ENCODE measurements at regions not wholly inside any gene's neighbourhood (a gene's known extent, or its start where the extent isn't known, plus 50 kb on each side); places are given as distances from the start of the nearest gene placed in this dataset.

DNA sequence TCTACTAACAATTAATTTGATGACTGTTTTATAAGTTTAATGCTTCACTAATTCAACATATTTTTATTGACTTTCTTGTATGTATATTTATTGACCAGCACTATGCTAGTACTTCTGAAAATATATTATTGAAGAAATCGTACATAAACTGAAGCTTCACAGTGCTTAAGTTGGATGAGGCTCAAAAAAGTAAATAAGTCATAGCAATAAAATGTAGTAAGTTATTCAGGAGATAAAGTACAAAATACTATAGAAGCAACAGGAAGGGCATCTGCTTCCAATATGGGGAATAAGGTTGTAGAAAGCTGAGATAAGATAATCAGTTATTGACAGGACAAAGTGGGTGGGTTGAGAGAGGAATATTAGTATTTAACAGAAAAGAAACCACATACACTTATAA lies 944.9 kb upstream of the MIR17HG start:
- DNase-seq (ENCODE audit: low read depth) = no peak

DNA sequence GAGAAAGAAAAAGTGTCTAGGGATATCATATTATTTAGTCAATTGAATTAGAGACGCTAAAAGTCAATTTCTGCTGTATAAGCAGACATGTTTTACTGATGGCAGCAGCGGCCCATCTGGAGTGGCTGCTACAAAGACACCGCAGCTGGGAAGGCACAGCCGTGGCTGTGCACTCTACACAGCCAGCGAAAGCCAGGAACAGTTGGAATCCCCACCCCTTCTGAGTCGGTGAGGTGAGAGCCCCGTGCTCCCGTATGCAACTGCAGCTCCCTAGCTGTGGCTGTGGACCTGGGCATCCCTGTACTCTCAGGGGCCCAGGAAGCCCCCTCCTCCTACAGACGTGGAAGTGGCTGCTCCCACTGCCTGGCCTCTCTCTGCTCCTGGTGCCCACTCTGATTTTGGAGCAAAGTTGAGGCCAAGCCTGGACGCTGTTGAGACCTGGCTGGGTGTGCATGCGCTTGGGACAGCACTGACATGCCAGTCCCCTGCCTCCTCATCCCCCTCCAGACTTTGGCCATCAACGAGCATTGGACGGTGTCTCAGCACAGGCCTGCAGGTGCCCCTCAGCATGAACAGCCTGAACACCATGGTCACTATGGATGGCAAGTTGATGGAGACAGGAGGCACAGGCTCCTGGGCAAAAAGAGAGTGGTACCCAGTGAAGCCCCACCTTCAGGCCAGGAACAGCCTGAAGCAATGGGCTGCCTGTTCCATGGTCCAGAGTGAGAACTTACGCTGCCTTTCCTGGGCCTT lies 944.0 kb upstream of the MIR17HG start:
- no peak for DNase-seq (ENCODE audit: low read depth)

DNA sequence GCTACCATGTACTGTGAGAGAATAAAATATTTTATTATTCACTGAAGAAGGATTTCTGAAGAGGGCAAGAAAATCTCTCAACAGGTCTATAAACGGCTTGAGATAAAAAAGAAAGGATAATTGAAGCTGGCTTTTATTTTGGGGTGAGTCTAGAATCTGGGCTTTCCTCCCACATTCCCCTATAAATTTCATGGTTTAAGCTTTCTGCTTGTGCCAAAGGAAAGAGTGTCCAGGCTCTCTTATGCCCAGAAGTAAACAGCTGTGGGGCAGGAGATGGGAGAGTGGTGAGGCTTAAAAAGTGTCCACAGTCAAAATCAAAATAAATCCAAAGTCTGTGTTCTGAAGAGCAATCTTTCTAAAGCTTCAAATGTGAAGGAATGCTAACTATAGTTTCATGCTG lies 942.2 kb upstream of the MIR17HG start:
- DNase-seq (ENCODE audit: low read depth) = no peak

DNA sequence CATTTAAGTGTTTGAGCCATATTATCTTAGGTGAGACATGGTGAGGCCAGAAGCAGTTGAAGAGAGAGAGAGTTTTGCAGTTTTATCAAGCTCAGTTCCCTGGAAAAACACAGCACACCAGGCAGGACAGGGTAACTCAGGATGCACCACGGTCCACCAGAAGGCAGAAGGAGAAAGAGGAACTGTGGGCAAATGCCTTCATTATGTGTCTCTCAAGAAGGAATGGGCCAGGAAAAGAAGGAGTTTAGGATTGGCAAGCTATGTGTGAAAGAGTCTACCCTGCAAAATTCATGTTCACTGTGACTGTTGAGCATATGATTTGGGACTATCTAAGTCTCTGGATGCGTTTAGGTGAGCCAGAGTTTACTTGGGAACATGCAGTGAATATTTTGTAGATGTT lies 934.5 kb upstream of the MIR17HG start:
- DNase-seq (ENCODE audit: low read depth) = no peak

DNA sequence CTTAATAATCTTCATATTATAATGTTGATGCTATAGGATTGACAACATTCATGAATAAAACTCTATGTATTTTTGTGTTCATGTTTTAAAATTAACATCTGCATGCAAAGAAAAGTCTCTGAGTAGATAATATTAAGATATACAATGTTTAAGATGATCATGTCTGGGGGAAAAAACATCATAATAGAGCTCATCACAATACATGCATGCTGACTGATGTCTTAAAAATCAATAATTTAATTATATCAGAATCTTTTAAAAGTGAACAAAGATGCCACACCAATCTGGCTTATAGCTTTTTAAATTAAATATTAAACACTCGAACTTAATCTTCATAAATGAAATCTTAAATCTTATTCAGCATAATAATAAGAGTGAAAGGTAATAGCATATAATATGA lies 933.9 kb upstream of the MIR17HG start:
- DNase-seq (ENCODE audit: low read depth) = no peak

DNA sequence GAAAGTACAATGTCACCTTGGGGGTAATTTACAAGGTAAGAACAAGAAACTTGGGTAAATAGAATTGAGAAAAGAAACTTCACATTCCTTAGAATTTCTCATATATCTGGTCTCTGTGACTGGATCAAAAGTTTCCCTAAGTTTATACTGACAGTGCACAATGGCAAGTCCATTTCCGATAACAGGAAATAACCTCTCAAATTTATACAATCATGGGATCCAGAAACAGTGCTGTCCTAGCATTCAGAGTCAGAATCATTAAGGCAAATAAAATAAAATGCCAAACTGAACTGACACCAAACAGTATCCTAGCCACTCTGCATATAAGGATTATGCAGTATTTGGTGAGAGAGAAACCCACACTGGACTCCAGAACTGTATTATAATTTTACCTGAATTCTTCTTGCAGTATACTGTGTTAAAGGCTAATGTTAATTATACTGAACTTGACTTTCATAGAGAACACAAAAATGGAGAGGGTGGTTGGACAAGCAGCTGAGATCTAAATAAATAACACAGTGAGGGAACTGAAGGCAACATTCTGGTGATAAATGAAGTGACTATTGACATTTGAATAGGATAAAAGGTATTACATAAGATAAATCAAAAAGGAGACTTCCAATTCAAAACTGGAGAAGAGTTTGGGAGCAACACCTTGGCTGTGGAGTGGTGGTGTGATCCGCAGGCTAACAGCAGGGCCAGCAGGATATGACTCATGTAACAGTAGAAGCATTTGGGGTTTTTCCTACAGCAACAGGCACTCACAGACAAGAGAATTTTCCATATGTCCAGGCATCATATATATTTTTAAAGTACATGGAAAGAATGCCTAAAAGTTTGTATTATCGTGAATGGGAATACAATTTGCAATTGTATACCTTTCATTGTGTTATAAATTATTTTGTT lies 932.5 kb upstream of the MIR17HG start:
- peak; percentile 71 for DNase-seq (ENCODE audit: low read depth)

DNA sequence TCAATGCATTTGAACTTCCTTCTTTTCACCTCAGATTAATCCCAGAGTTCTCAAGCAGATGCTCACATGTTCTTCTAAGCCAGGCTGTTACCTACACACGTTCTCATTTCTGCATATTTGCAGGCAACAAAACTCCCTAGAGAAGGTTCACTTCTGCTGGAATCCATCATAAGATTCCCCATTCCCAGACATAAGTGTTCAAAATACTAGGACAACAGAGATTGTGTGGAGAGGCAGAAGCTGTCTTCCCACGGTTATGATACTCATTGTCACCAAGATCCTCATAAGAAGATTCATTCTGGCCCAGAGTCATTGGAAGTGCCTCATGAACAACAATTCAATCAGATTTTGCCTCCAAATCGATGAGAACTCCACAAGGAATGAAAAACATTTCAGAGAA lies 931.6 kb upstream of the MIR17HG start:
- no peak for DNase-seq (ENCODE audit: low read depth)

DNA sequence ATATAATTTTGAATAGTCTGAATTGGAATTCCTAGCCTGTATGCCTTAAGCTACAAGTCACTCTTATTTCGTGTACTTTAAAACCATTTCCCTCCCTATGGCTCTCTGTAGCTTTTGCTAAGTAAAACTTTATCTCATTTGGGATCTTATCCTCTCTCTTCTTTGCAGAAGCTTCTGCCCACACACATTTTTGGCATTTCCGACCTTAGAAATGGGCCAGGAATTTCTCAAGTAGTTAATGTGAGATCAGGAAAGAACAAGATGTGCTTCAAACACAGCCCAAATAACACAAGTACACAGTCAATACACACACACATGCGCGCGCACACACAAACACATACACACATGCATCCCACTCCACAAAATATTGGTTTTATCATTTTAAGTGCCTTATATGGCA lies 931.0 kb upstream of the MIR17HG start:
- DNase-seq (ENCODE audit: low read depth) = peak; percentile 86

DNA sequence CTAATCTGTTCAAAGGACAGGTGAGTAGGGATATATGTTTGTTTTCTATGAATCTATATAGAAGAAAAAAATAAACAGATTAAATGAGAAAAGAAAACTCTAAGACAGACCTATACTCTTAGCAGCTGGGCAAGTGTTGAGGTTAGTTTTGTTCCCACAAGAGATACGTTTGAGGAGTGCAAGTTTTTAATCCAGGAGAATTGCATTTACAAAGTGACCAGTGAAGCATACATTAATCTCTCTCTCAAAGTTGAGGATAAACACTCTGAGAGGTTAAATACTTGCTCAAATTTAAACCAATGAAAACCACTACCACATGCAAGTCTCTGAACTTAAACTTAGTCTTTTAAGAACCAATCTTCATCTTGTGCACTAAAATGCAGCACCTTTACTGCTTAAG lies 930.5 kb upstream of the MIR17HG start:
- no peak for DNase-seq (ENCODE audit: low read depth)

DNA sequence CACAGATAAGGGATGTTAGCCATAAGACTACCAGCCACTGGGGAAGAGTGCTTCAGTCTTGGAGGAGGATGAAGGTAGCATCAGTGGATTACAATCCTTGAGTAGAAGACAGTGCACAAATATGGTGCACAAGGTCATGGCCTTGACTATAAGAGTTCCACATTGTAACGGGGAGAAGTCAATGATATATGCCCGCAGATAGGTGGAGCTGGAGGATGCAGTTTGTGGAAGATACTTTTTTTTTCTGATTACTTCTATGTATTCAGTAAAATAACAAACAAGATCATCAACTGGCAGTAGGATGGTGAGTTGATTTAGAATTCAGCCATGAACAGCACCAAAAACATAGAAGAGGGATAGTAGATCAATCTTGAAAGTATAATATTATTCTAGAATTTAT lies 926.8 kb upstream of the MIR17HG start:
- no peak for DNase-seq (ENCODE audit: low read depth)

DNA sequence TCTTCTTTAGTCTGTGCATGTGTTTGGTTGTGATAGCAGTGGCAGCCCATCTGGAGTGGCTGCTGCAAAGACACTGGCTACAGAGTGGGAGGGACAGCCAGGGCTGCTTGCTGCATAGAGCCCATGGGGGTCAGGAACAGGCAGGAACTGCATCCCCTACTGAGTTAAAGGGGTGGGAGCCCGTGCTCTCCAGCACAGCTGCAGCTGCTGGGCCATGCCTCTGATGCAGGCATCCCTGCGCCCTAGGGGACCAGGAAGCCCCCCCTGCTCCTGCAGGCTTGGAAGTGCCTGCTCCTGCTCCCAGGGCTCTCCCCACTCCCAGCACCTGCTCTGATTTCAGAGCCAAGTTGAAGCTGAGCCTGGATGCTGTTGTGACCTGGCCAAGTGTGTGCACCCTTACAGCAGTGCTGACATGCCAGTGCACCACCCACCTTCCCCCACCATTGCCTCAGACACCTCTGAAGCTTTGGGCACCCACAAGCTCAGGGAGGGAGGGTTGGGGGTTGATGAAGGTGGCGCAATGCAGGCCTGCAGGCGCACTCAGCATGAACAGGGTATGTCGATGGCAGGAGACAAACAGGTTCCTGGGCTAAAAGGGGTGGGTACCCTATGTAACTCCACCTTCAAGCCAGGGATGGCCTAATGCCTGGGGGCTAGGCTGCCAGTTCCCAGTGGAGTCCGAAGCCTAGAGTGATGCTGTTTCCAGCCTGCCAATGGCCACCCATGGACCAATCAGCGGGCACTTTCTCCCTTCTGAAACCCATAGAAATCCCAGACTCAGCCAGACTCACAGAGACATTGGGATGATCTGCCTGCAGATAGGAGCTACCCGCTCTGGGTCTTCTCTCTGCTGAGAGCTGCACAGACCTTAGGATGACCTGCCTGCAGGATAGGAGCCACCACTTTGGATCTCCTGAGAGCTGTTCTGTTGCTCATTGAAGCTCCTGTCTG lies 919.9 kb upstream of the MIR17HG start:
- DNase-seq (ENCODE audit: low read depth) = no peak

DNA sequence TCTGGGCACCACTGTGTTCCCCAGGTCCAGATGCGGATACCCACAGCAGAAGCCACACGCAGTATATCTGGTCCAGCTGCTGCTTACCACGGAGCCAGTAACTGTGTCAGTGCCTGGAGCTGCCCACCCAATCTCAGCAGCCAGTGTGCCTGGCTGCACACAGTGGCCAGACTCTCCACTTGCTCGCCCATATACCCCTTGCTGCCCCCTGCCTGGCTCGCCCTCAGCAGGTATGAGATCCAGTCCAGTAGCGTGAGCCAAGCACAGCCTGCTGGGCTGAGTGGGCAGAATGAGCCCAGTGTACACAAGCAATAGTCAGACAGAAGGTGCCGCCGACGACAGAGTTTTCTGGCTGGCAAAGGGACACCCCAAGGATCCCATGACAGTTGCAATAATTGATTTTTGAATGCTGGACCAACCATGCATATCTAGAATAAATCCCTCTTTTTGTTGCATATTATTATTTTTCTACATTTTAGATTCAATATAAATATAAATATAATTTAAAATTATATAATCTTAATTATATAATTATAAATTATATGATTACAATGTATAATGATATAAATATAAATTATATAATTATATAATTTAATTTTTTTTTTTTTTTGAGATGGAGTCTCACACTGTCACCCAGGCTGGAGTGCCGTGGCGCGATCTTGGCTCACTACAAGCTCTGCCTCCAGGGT lies 918.8 kb upstream of the MIR17HG start:
- DNase-seq (ENCODE audit: low read depth) = no peak

DNA sequence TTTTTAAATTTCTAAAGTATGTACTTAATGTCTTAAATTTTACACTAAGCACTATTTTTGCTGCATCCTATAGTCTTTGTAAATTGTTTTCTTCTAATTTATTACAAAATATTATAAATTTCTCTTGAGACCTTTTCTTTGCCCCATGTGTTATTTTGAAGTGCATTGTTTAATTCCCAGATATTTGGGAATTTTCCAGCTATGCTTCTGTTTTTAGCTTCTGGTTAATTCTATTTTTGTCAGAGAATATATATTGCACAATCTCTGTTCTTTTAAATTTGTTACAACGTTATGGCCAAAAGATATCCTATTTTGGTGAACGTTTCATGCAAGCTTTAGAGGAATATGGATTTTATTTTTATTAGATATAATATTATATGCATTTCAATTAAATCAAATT lies 917.4 kb upstream of the MIR17HG start:
- no peak for DNase-seq (ENCODE audit: low read depth)

DNA sequence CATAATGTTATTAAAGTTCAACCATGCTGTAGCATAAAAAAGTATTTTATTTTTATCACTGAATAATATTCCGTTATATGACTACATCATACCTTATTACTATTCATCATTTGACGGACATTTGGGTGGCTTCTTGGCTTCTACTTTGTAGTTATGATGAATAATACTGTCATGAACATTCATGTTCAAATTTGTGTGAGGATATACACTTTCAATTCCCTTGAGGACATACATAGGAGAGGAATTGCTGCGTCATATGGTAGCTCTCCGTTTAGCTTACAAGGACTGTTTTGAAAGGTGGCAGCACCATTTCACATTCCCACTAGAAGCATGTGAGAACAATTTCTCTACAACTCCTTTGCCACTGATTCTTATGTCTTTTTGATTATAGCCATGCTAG lies 910.8 kb upstream of the MIR17HG start:
- no peak for DNase-seq (ENCODE audit: low read depth)

DNA sequence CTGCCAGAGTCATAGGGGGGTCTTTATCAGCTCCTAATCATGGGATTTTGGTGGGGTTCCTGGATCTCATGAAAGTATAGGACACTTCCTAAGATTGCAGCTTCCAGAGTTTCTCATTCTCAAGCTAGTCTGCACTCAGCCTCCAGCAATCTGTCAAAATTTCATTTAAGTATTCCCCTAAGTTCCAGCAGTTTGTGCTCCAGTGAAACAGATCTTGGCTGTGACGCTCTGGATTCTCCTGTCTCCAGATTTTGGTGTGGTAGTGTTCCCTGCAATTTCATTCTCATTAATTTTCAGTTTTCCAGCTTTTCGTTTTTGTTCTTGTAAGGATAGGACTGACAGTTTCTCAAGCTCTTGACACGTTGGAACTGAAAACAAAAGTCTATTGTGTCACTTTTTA lies 908.9 kb upstream of the MIR17HG start:
- no peak for DNase-seq (ENCODE audit: low read depth)

DNA sequence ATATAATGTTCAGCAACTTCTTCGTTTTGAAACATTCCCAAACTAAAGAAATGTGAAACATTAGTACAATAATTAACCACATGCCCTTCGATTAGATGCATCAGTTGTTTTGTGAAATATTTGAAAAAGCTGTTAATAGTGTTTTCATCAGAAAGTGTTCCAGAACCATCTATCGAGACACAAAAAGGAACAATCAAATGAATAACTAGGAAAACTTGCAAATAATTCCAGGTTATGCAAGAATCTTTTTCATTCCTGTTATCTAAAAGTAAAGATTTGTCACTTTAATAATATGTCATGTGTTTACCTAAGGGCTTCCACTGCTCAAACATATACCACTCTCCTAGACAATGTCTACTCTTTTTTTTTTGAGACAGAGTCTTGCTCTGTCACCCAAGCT lies 904.2 kb upstream of the MIR17HG start:
- no peak for DNase-seq (ENCODE audit: low read depth)

DNA sequence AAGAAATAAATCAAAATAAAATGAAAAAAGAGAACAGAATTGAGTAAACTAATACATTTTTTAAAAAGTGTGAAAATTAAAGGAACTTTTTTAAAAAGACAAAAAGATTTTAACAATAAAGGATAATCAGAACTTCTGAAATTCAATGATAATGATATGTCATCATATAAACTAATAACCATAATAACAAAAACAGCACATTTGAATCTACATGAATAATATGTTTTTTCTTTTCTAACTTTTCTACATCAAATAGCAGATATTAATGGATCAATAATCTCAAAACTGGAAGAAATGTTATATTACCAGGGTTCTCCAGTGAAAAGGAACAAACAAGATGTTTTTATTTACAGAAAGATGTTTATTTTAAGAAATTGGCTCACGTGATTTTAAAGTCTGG lies 903.3 kb upstream of the MIR17HG start:
- no peak for DNase-seq (ENCODE audit: low read depth)

DNA sequence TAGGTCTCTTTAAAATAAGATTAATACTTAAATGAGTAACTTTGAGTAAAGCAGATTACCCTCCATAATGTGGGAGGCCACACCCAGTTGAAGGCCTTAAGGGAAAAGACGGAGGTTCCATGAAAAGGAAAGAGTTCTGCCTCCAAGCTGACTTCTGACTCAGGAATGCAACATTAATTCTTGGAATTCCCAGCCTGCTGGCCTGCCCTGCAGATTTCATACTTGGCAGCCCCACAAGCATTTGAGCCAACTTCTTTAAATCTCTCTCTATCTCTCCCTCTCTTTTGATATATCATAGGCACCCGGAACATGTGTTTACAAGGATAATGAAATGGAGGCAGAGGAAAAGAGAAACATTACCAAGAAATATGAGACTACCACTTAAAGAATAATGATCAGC lies 902.3 kb upstream of the MIR17HG start:
- peak; percentile 90 for DNase-seq (ENCODE audit: low read depth)

DNA sequence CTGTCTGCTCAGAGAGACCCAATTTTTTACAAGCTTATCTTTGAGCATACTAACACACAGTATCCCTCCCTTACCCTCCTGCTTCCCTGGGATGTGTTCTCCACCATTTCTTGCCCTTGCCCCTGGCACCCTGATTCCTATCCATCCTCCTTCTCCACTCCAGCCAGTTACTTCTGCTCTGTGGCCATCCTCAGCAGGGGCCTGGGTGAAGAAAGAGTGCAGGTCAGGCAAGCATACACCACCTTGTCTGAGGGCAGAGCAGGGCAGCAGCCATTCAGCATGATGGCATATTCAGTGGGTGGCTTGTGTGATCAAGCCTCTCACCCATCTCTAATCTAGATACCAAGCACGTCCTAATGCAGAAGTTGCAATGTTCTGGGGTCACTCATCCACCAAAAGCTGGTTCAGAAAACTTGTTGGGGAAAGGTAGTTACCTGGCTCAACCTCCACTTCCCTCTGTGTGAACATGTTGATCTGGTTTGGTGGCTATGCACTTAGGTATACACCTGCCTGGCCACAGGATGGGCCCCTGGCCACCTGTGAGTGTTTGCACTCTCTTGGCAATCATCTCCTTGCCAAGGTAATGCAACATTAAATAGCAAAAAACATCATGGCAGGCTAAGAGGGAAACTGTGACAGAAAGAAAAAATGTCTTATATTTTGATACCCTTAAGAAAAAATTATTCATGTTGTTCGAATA lies 900.3 kb upstream of the MIR17HG start:
- no peak for DNase-seq (ENCODE audit: low read depth)

DNA sequence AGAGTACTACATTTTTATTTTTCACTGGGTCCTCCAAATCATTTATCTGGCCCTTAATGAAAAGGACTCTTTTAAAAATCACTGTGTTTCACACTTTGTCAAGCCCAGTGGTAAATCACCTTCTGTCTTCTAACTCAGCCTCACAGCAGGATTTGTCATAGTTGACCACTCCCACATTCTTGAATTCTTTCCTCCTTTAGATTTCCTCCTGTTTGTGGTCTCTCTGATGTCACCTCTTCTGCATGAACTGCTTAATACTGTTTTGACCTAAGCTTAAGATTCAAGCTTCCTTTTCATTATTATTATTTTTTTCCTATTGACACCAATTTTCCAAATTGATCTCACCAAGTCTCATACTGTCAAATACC lies 899.8 kb upstream of the MIR17HG start:
- peak; percentile 88 for DNase-seq (ENCODE audit: low read depth)

DNA sequence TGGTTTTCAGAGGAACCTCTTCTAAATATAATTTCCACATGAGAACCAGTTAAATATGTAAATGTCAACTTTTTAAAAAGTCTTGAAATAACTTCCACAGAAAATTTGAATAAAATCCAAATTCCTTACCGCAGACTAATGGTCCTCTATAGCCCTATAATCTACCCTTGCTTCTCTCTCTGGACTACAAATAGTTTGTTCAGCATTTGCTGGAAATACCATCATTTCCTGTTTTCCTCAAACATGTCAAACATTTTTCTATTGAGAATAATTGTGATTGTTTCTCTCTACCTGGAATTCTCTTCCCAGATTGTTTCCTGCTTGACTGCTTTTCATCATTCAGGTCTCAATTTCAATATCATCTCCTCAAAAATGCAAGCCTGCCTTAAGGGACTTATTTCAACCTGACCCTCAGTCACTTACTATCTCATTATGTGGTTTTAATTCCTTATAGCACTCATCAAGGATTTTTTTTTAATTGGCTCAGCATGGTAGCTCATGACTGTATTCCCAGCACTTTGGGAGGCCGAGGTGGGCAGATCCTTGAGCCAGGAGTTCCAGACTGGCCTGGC lies 898.9 kb upstream of the MIR17HG start:
- DNase-seq (ENCODE audit: low read depth) = peak; percentile 22
